Uterus (tissue), 3 donors: ENCODE measurements at regions not wholly inside any gene's neighbourhood (a gene's known extent, or its start where the extent isn't known, plus 50 kb on each side); places are given as distances from the start of the nearest gene placed in this dataset.

Experiments
- DNase-seq, 2 donors: peaks; one replicate each; pipeline ENCODE4 v3.0.0-alpha.2; 2019 to 2020
- H3K27ac ChIP-seq, 2 donors: fragments of 200-600 bp; sonication (generic); 1 replicate in 1 of 2; 2 replicates in 1 of 2; pipeline ENCODE4 v1.5.1; 2016 to 2018
- H3K27me3 ChIP-seq, 2 donors: fragments of 200-600 bp; sonication (generic); one replicate each; pipeline ENCODE4 v1.5.1; 2018 to 2019; ENCODE audit warnings: control low read depth in 1 of 2
- H3K36me3 ChIP-seq, 2 donors: fragments of 200-600 bp; sonication (generic); one replicate each; pipeline ENCODE4 v1.5.1; 2019; ENCODE audit warnings: control low read depth in 1 of 2
- H3K4me1 ChIP-seq, 2 donors: fragments of 200-600 bp; sonication (generic); one replicate each; pipeline ENCODE4 v1.5.1; 2018 to 2019; ENCODE audit warnings: control low read depth in 1 of 2
- H3K4me3 ChIP-seq, 2 donors: fragments of 200-600 bp; sonication (generic); 1 replicate in 1 of 2; 2 replicates in 1 of 2; pipeline ENCODE4 v1.5.1; 2018 to 2019; ENCODE audit warnings: mild to moderate bottlenecking in 1 of 2
- H3K9me3 ChIP-seq, 2 donors: fragments of 200-600 bp; sonication (generic); one replicate each; pipeline ENCODE4 v1.5.1; 2019; ENCODE audit warnings: control low read depth in 1 of 2
- POLR2A ChIP-seq, 2 donors: fragments of 450-650 bp; IDR thresholded peaks; one replicate each; pipeline ENCODE4 v1.6.1; 2016; ENCODE audit warnings: antibody characterized with exemption in 2 of 2, mild to moderate bottlenecking in 1 of 2, moderate library complexity in 1 of 2
- intact Hi-C: fragments of 100-400 bp; cut with DNase I; formaldehyde crosslinking; loops from one replicate; pipeline ENCODE4 v1.15.1; 2023; ENCODE audit warnings: low total_unique reads
- TF ChIP-seq, protein P1 (sequence below), 4 experiments: fragments of 200-600 bp in 2 of 4; fragments of 450-650 bp in 2 of 4; sonication (generic) in 2 of 4; IDR thresholded peaks; one replicate each; pipeline ENCODE4 v1.5.1; 2016 to 2019; ENCODE audit warnings: antibody characterized with exemption in 4 of 4, mild to moderate bottlenecking in 2 of 4, moderate library complexity in 1 of 4
- donor health status: DM: yes; HTN: yes; CAD: no.

DNA sequence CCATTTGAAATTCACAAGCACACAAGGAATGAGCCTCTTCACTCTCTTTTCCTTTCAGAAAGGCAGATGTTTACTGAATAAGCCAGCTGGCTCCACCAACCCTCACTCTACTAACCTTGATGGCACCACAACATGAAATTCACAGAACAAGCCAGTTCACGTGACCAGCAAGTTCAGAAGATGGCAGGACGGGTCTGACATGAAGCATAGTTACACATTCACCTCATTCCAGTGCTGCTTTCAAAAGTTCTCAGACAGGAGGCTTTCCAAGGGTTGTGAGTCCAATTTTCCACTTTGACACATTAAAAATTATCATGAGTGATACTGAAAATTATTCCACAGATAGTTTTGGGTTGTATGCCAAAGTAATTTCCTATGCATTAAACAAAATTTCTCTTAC is 74.2 kb upstream of the MBOAT2 start:
- no peak overlapping the region for H3K4me3 ChIP-seq
- no peaks in the 10 kb centered on the region for H3K27me3 ChIP-seq
- intact Hi-C loops = no loop called here
- H3K27ac ChIP-seq = no peak overlapping the region
- DNase-seq = no peak
- H3K4me1 ChIP-seq = no peaks in the 10 kb centered on the region
- no peaks in the 10 kb centered on the region for H3K36me3 ChIP-seq
- TF ChIP-seq, protein P1, sequence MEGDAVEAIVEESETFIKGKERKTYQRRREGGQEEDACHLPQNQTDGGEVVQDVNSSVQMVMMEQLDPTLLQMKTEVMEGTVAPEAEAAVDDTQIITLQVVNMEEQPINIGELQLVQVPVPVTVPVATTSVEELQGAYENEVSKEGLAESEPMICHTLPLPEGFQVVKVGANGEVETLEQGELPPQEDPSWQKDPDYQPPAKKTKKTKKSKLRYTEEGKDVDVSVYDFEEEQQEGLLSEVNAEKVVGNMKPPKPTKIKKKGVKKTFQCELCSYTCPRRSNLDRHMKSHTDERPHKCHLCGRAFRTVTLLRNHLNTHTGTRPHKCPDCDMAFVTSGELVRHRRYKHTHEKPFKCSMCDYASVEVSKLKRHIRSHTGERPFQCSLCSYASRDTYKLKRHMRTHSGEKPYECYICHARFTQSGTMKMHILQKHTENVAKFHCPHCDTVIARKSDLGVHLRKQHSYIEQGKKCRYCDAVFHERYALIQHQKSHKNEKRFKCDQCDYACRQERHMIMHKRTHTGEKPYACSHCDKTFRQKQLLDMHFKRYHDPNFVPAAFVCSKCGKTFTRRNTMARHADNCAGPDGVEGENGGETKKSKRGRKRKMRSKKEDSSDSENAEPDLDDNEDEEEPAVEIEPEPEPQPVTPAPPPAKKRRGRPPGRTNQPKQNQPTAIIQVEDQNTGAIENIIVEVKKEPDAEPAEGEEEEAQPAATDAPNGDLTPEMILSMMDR (IDR thresholded peaks at IDR 0.05) = no peak
- TF ChIP-seq POLR2A (IDR thresholded peaks at IDR 0.05) = no peak
- H3K9me3 ChIP-seq = no peaks in the 10 kb centered on the region

DNA sequence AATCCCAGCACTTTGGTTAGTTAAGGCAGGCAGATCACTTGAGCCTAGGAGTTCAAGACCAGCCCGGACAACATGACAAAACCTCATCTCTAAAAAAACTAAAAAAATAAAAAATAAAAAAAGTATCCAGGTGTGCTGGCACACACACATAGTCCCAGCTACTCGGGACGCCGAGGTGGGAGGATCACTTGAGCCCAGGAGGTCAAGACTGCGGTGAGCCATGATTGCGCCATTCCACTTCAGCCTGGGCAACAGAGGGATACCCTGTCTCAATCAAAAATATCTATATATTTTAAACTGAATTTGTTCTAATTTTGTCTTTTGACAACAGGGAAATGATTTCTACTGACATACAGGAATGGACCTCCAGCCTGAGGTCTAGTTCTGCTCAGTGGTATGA is 73.3 kb upstream of the MBOAT2 start:
- Histone ChIP-seq H3K9me3 (no peaks in the 10 kb centered on the region), H3K27ac (no peak overlapping the region), H3K4me3 (no peak overlapping the region), H3K27me3 (no peaks in the 10 kb centered on the region), H3K36me3 (no peaks in the 10 kb centered on the region), H3K4me1 (no peaks in the 10 kb centered on the region)
- no peak for TF ChIP-seq POLR2A (IDR thresholded peaks at IDR 0.05)
- TF ChIP-seq, protein P1 (IDR thresholded peaks at IDR 0.05) = no peak
- intact Hi-C loops = no loop called here
- DNase-seq = no peak

DNA sequence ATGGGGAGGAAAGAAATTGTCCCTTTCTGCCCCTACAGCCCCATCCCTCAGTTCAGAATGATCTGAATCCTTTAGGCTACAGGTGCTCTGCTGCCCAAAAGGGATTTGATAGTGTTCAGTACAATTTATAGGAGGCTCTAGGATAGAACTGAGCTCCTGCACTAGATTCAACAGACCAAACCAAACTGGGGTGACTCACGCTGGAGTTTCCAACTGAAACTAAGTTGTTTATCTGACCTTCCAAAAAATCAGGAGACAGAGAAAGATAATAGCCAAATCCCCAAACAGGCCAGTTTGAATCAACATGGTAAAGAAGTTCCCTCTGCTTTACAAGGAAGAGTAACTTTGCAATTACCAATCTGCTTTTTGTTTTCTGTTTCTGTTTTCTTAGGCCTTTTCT is 72.7 kb upstream of the MBOAT2 start:
- H3K27me3 ChIP-seq = no peaks in the 10 kb centered on the region
- H3K9me3 ChIP-seq = no peaks in the 10 kb centered on the region
- intact Hi-C loops = no loop called here
- no peaks in the 10 kb centered on the region for H3K36me3 ChIP-seq
- no peak for DNase-seq
- H3K4me1 ChIP-seq = no peaks in the 10 kb centered on the region
- no peak overlapping the region for H3K4me3 ChIP-seq
- TF ChIP-seq, protein P1 (IDR thresholded peaks at IDR 0.05) = no peak
- TF ChIP-seq POLR2A (IDR thresholded peaks at IDR 0.05) = no peak
- H3K27ac ChIP-seq = no peak overlapping the region

DNA sequence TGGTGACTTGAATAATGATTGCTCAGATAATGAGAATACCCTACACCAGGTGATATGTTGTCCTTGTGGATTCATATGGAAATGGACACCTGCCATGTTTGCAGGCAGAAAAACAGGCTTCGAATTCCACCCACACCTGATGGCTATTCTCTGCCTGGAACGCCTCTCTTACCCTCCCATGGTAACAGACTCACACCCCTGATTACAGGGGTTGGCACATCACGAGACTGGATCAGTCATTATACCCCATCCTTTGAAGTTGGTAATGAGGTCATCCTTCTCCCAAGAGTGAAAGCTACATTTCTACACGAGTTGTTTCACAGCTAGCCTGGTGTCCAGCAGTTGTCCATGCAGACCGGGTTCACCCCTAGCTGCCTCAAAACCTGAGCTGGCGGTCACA is 71.4 kb upstream of the MBOAT2 start:
- no peak for DNase-seq
- Histone ChIP-seq H3K4me1 (no peaks in the 10 kb centered on the region), H3K36me3 (no peaks in the 10 kb centered on the region), H3K9me3 (no peaks in the 10 kb centered on the region), H3K27me3 (peaks cover 0 to 1% of the 10 kb centered on the region in 2 donors), H3K27ac (no peak overlapping the region), H3K4me3 (no peak overlapping the region)
- intact Hi-C loops = no loop called here
- no peak for TF ChIP-seq POLR2A (IDR thresholded peaks at IDR 0.05)
- TF ChIP-seq, protein P1 (IDR thresholded peaks at IDR 0.05) = no peak

DNA sequence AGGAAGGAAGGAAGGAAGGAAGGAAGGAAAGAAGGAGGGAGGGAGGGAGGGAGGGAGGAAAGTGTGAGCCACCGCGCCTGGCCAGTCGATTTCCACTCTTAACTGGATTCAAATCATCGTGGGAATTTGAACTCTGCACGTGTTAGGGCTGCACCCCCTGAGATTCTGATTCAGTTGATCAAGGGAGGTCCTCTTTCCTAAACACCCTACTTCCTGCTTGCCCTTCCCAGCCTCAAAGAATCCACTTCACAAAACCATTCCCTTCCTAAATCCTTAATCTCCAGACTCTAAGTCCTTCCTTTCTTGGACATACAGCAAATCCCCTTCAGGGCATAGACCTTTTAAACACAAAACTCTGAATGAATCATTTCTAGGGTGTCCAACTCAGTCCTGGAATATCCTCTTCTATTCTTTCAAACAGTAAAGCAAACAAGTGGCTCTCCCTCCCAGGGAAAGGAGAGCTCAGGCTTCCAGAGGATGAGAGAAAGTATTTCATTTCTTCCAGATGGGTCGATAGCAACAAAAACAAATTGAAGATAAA is 68.2 kb upstream of the MBOAT2 start:
- Histone ChIP-seq H3K9me3 (peaks cover 0 to 2% of the 10 kb centered on the region in 2 donors), H3K4me1 (no peaks in the 10 kb centered on the region), H3K4me3 (no peak overlapping the region), H3K27ac (no peak overlapping the region), H3K27me3 (peaks cover 0 to 3% of the 10 kb centered on the region in 2 donors), H3K36me3 (no peaks in the 10 kb centered on the region)
- intact Hi-C loops = no loop called here
- no peak for DNase-seq
- TF ChIP-seq, protein P1 (IDR thresholded peaks at IDR 0.05) = no peak
- TF ChIP-seq POLR2A (IDR thresholded peaks at IDR 0.05) = no peak
